ENCODE measurements at regions not wholly inside any gene's neighbourhood (a gene's known extent, or its start where the extent isn't known, plus 50 kb on each side); places are given as distances from the start of the nearest gene placed in this dataset.

GRCh38 chr18:44423814-44424644 is 256.7 kb upstream of the SETBP1 start:
- no peak overlapping the region for H3K27ac Mint-ChIP-seq
- H3K4me1 Mint-ChIP-seq = no peaks in the 10 kb centered on the region
- no peaks in the 10 kb centered on the region for H3K36me3 Mint-ChIP-seq (ENCODE audit: low read depth)
- H3K4me3 Mint-ChIP-seq = no peak overlapping the region
- no peak for ATAC-seq
- H3K27me3 Mint-ChIP-seq = no peaks in the 10 kb centered on the region
- no peak for DNase-seq
- no peaks in the 10 kb centered on the region for H3K9me3 ChIP-seq (ENCODE audit: control insufficient read depth, low read length, poor library complexity, severe bottlenecking)

GRCh38 chr18:44424645-44425035 is 256.0 kb upstream of the SETBP1 start:
- no peak overlapping the region for H3K4me3 Mint-ChIP-seq
- no peaks in the 10 kb centered on the region for H3K4me1 Mint-ChIP-seq
- H3K36me3 Mint-ChIP-seq (ENCODE audit: low read depth) = no peaks in the 10 kb centered on the region

GRCh38 chr18:44425161-44425560 is 255.5 kb upstream of the SETBP1 start:
- Mint-ChIP-seq H3K27me3 (no peaks in the 10 kb centered on the region), H3K27ac (no peak overlapping the region), H3K4me1 (no peaks in the 10 kb centered on the region), H3K4me3 (no peak overlapping the region), H3K36me3 (ENCODE audit: low read depth) (no peaks in the 10 kb centered on the region)
- DNase-seq = no peak
- no peak for ATAC-seq
- no peaks in the 10 kb centered on the region for H3K9me3 ChIP-seq (ENCODE audit: control insufficient read depth, low read length, poor library complexity, severe bottlenecking)

More at GRCh38 chr18:44424645-44425035, 256.0 kb upstream of the SETBP1 start:
- no peak for ATAC-seq
- H3K9me3 ChIP-seq (ENCODE audit: control insufficient read depth, low read length, poor library complexity, severe bottlenecking) = no peaks in the 10 kb centered on the region
- no peak for DNase-seq
- no peak overlapping the region for H3K27ac Mint-ChIP-seq
- no peaks in the 10 kb centered on the region for H3K27me3 Mint-ChIP-seq

- Mint-ChIP-seq H3K4me1 (no peaks in the 10 kb centered on the region), H3K27ac (no peak overlapping the region), H3K4me3 (no peak overlapping the region), H3K27me3 (no peaks in the 10 kb centered on the region), H3K36me3 (ENCODE audit: low read depth) (no peaks in the 10 kb centered on the region)
- ATAC-seq (no peak), DNase-seq (no peak)
- H3K9me3 ChIP-seq (ENCODE audit: control insufficient read depth, low read length, poor library complexity, severe bottlenecking) = no peaks in the 10 kb centered on the region
Observed at GRCh38 chr18:44437603-44438002, 243.1 kb upstream of the SETBP1 start.

- Mint-ChIP-seq H3K36me3 (ENCODE audit: low read depth) (no peaks in the 10 kb centered on the region), H3K27ac (no peak overlapping the region), H3K4me1 (no peaks in the 10 kb centered on the region), H3K27me3 (no peaks in the 10 kb centered on the region), H3K4me3 (no peak overlapping the region)
- no peak for DNase-seq
- ATAC-seq = no peak
- H3K9me3 ChIP-seq (ENCODE audit: control insufficient read depth, low read length, poor library complexity, severe bottlenecking) = no peaks in the 10 kb centered on the region
Observed at GRCh38 chr18:44450226-44450625, 230.5 kb upstream of the SETBP1 start.

- no peak overlapping the region for H3K4me3 Mint-ChIP-seq
- H3K27me3 Mint-ChIP-seq = no peaks in the 10 kb centered on the region
- no peak overlapping the region for H3K27ac Mint-ChIP-seq
- ATAC-seq (no peak), DNase-seq (no peak)
- H3K4me1 Mint-ChIP-seq = no peaks in the 10 kb centered on the region
- no peaks in the 10 kb centered on the region for H3K9me3 ChIP-seq (ENCODE audit: control insufficient read depth, low read length, poor library complexity, severe bottlenecking)
- H3K36me3 Mint-ChIP-seq (ENCODE audit: low read depth) = no peaks in the 10 kb centered on the region
Observed at GRCh38 chr18:44452346-44452745, 228.3 kb upstream of the SETBP1 start.

- H3K4me1 Mint-ChIP-seq = no peaks in the 10 kb centered on the region
- no peak overlapping the region for H3K4me3 Mint-ChIP-seq
- ATAC-seq (no peak), DNase-seq (no peak)
- H3K9me3 ChIP-seq (ENCODE audit: control insufficient read depth, low read length, poor library complexity, severe bottlenecking) = no peaks in the 10 kb centered on the region
- no peaks in the 10 kb centered on the region for H3K36me3 Mint-ChIP-seq (ENCODE audit: low read depth)
- no peaks in the 10 kb centered on the region for H3K27me3 Mint-ChIP-seq
- no peak overlapping the region for H3K27ac Mint-ChIP-seq
Observed at GRCh38 chr18:44453505-44453904, 227.2 kb upstream of the SETBP1 start.

- Mint-ChIP-seq H3K27me3 (no peaks in the 10 kb centered on the region), H3K4me1 (no peaks in the 10 kb centered on the region), H3K27ac (no peak overlapping the region), H3K4me3 (no peak overlapping the region), H3K36me3 (ENCODE audit: low read depth) (no peaks in the 10 kb centered on the region)
- ATAC-seq = no peak
- no peak for DNase-seq
- no peaks in the 10 kb centered on the region for H3K9me3 ChIP-seq (ENCODE audit: control insufficient read depth, low read length, poor library complexity, severe bottlenecking)
Observed at GRCh38 chr18:44458777-44459176, 221.9 kb upstream of the SETBP1 start.

GRCh38 chr18:44464398-44465180 is 216.1 kb upstream of the SETBP1 start:
- H3K27me3 Mint-ChIP-seq = no peaks in the 10 kb centered on the region
- no peak overlapping the region for H3K4me3 Mint-ChIP-seq
- DNase-seq (no peak), ATAC-seq (no peak)
- no peak overlapping the region for H3K27ac Mint-ChIP-seq
- no peaks in the 10 kb centered on the region for H3K36me3 Mint-ChIP-seq (ENCODE audit: low read depth)
- no peaks in the 10 kb centered on the region for H3K9me3 ChIP-seq (ENCODE audit: control insufficient read depth, low read length, poor library complexity, severe bottlenecking)
- H3K4me1 Mint-ChIP-seq = no peaks in the 10 kb centered on the region

- Mint-ChIP-seq H3K4me3 (no peak overlapping the region), H3K36me3 (ENCODE audit: low read depth) (no peaks in the 10 kb centered on the region), H3K27me3 (no peaks in the 10 kb centered on the region), H3K4me1 (no peaks in the 10 kb centered on the region), H3K27ac (no peak overlapping the region)
- no peak for DNase-seq
- H3K9me3 ChIP-seq (ENCODE audit: control insufficient read depth, low read length, poor library complexity, severe bottlenecking) = no peaks in the 10 kb centered on the region
- ATAC-seq = no peak
Observed at GRCh38 chr18:44465381-44465841, 215.3 kb upstream of the SETBP1 start.

- H3K4me3 Mint-ChIP-seq = no peak overlapping the region
- no peak for DNase-seq
- H3K27me3 Mint-ChIP-seq = no peaks in the 10 kb centered on the region
- no peaks in the 10 kb centered on the region for H3K9me3 ChIP-seq (ENCODE audit: control insufficient read depth, low read length, poor library complexity, severe bottlenecking)
- no peak for ATAC-seq
- H3K27ac Mint-ChIP-seq = no peak overlapping the region
- H3K4me1 Mint-ChIP-seq = no peaks in the 10 kb centered on the region
- H3K36me3 Mint-ChIP-seq (ENCODE audit: low read depth) = no peaks in the 10 kb centered on the region
Observed at GRCh38 chr18:44466997-44467396, 213.7 kb upstream of the SETBP1 start.

- no peak overlapping the region for H3K27ac Mint-ChIP-seq
- no peak overlapping the region for H3K4me3 Mint-ChIP-seq
- no peaks in the 10 kb centered on the region for H3K27me3 Mint-ChIP-seq
- H3K4me1 Mint-ChIP-seq = no peaks in the 10 kb centered on the region
- ATAC-seq (no peak), DNase-seq (no peak)
- no peaks in the 10 kb centered on the region for H3K9me3 ChIP-seq (ENCODE audit: control insufficient read depth, low read length, poor library complexity, severe bottlenecking)
- no peaks in the 10 kb centered on the region for H3K36me3 Mint-ChIP-seq (ENCODE audit: low read depth)
Observed at GRCh38 chr18:44467718-44468117, 213.0 kb upstream of the SETBP1 start.

GRCh38 chr18:44473394-44474066 is 207.2 kb upstream of the SETBP1 start:
- Mint-ChIP-seq H3K36me3 (ENCODE audit: low read depth) (no peaks in the 10 kb centered on the region), H3K4me1 (no peaks in the 10 kb centered on the region), H3K27ac (no peak overlapping the region), H3K4me3 (no peak overlapping the region), H3K27me3 (no peaks in the 10 kb centered on the region)
- DNase-seq (no peak), ATAC-seq (no peak)
- no peaks in the 10 kb centered on the region for H3K9me3 ChIP-seq (ENCODE audit: control insufficient read depth, low read length, poor library complexity, severe bottlenecking)

Data from T-helper 17 cell (primary cell).